Nephron progenitor cell (in vitro differentiated cells): ENCODE measurements at regions not wholly inside any gene's neighbourhood (a gene's known extent, or its start where the extent isn't known, plus 50 kb on each side); places are given as distances from the start of the nearest gene placed in this dataset.

Source experiments
- DNase-seq: peaks from one replicate; pipeline ENCODE4 v3.0.0; 2021
- H3K27ac Mint-ChIP-seq: 2 replicates; pipeline ENCODE4 v1.8.0; 2021; ENCODE audit warnings: mild to moderate bottlenecking, moderate library complexity, mixed read lengths
- H3K27me3 Mint-ChIP-seq: 2 replicates; pipeline ENCODE4 v1.8.0; 2021; ENCODE audit warnings: mild to moderate bottlenecking, low read depth, mixed read lengths; ENCODE audit not compliant: poor library complexity
- H3K36me3 Mint-ChIP-seq: 2 replicates; pipeline ENCODE4 v1.8.0; 2021; ENCODE audit warnings: low read depth, mixed read lengths
- H3K4me1 Mint-ChIP-seq: 2 replicates; pipeline ENCODE4 v1.8.0; 2021; ENCODE audit warnings: mixed read lengths
- H3K4me3 Mint-ChIP-seq: 2 replicates; pipeline ENCODE4 v1.8.0; 2021; ENCODE audit warnings: mild to moderate bottlenecking, moderate library complexity, mixed read lengths
- H3K9me3 Mint-ChIP-seq: 2 replicates; pipeline ENCODE4 v1.8.0; 2021; ENCODE audit warnings: mild to moderate bottlenecking, moderate library complexity, mixed read lengths
- CTCF ChIP-seq: fragments of 200-600 bp; sonication (generic); IDR thresholded peaks from 2 replicates; pipeline ENCODE4 v1.5.0; 2021; ENCODE audit warnings: antibody characterized with exemption

- no peak for DNase-seq
- Mint-ChIP-seq H3K9me3 (peaks cover 4% of the 10 kb centered on the region), H3K36me3 (no peaks in the 10 kb centered on the region), H3K4me1 (peaks cover 4% of the 10 kb centered on the region), H3K4me3 (no peak overlapping the region), H3K27ac (no peak overlapping the region), H3K27me3 (peaks cover 10% of the 10 kb centered on the region)
- no peak for TF ChIP-seq CTCF
Observed at GRCh38 chr6:17047889-17048288, 54.0 kb upstream of the STMND1 start.

DNA sequence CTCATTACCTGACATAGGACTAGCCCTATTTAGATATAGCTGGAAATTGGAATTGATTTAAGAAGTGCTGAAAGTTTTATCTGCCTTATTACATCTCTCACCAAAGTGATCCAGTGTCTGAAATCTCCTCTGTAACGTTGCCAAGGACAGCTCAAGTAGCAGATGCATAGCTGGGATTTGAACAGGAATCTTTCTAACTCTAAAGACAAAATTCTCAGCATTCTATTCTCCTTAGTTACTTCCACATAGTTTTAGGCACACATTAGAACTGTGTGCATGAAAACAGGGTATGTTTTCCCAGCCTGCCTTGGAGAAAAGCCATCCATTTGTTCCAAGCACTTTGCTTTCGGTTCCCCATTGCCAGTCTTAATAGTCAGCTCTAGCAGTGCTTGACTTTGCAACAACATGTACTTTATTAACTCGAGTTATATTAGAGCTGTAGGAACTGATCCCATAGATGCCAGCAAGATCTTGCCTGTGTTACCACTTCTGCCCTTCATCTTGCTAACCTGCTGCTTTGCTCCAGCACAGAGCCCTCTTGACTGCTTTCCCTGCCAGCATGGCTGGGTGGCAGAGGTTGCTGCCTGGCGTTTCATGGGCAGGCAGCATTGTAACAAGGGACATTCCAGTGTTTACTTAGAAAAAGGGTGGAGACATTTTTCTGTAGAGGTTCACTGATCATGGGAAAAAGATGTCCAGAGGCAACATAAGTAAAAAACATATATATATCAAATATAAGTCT lies 56.1 kb upstream of the STMND1 start:
- H3K4me1 Mint-ChIP-seq = peaks cover 10% of the 10 kb centered on the region
- H3K4me3 Mint-ChIP-seq = no peak overlapping the region
- peaks cover 4% of the 10 kb centered on the region for H3K9me3 Mint-ChIP-seq
- TF ChIP-seq CTCF = no peak
- peaks cover 10% of the 10 kb centered on the region for H3K27me3 Mint-ChIP-seq
- DNase-seq = no peak
- H3K27ac Mint-ChIP-seq = no peak overlapping the region
- H3K36me3 Mint-ChIP-seq = no peaks in the 10 kb centered on the region

GRCh38 chr6:17043148-17043522 lies 58.7 kb upstream of the STMND1 start:
- Mint-ChIP-seq H3K4me1 (peaks cover 10% of the 10 kb centered on the region), H3K9me3 (peaks cover 6% of the 10 kb centered on the region), H3K27me3 (peaks cover 15% of the 10 kb centered on the region), H3K27ac (no peak overlapping the region), H3K4me3 (no peak overlapping the region), H3K36me3 (no peaks in the 10 kb centered on the region)
- no peak for TF ChIP-seq CTCF
- no peak for DNase-seq

DNA sequence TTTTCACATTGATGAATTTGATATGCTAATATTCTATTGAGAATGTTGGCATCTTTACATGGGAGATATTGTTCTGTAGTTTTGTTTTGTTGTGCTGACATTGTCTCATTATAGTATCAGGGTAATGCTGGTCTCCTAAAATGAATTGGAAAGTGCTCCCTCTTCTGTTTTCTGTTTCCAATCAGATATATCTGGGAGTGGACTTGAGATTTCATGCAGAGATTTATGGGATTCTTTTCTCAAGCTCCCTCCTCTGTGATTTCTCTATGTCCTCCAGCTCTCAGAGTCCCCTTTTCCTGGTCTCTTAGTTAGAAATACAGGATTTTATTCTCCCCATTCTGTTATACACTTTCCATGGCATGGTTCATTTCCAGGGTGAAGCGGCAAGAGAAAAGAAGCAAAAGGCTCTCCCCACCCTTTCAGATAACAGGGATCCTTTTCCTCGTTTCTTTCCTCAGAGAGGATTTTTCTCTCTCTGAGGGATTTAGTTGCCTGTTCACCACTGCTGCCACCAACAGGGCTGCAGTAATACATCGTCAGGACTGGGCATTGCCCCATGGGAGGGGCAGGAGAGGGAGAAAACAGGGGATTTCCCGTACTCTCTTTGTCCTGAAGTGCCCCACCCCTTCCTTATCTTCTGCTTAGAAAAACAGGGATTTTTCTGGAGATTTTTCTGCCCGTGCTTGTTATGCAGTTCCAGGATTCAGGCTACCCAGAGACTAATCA lies 59.3 kb upstream of the STMND1 start:
- H3K36me3 Mint-ChIP-seq = no peaks in the 10 kb centered on the region
- peaks cover 18% of the 10 kb centered on the region for H3K27me3 Mint-ChIP-seq
- H3K4me3 Mint-ChIP-seq = peak overlapping the region; percentile 29
- peak; percentile 12 for DNase-seq
- H3K4me1 Mint-ChIP-seq = peaks cover 10% of the 10 kb centered on the region
- H3K27ac Mint-ChIP-seq = no peak overlapping the region
- peaks cover 6% of the 10 kb centered on the region for H3K9me3 Mint-ChIP-seq
- TF ChIP-seq CTCF = no peak

DNA sequence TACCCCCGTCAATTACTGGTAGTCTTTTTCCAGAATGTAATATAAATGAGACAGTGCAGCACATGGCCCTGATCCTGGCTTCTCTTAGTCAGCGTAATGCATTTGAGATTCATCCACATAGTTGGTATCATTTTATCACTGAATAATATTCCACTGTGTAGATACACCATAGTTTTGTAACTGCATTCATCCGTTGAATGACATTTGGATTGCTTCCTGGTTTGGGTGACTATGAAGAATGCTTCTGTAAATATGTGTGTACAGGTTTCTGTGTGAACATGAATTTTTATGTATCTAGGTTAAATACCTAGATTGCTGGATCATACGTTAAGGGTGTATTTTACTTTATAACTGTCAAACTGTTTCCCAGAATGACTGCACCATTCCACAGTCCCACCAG lies 62.6 kb upstream of the STMND1 start:
- Mint-ChIP-seq H3K27me3 (peaks cover 16% of the 10 kb centered on the region), H3K36me3 (no peaks in the 10 kb centered on the region), H3K27ac (no peak overlapping the region), H3K9me3 (peaks cover 2% of the 10 kb centered on the region), H3K4me1 (peaks cover 10% of the 10 kb centered on the region), H3K4me3 (no peak overlapping the region)
- TF ChIP-seq CTCF = no peak
- DNase-seq = no peak
